Anterior cingulate cortex (tissue), 58 donors: ENCODE measurements at regions not wholly inside any gene's neighbourhood (a gene's known extent, or its start where the extent isn't known, plus 50 kb on each side); places are given as distances from the start of the nearest gene placed in this dataset.
A peak's percentile ranks its signal among the peaks of the same experiment; 100 is the strongest.
"Not testable (repeated sequence)": the region's sequence is repeated elsewhere in the genome, so short reads cannot be mapped to it uniquely, and the experiment has no call there.

Source experiments
- DNase-seq, 58 donors: peaks; one replicate each; lab custom pipeline; 2025; lab: John Stamatoyannopoulos, UW

DNA sequence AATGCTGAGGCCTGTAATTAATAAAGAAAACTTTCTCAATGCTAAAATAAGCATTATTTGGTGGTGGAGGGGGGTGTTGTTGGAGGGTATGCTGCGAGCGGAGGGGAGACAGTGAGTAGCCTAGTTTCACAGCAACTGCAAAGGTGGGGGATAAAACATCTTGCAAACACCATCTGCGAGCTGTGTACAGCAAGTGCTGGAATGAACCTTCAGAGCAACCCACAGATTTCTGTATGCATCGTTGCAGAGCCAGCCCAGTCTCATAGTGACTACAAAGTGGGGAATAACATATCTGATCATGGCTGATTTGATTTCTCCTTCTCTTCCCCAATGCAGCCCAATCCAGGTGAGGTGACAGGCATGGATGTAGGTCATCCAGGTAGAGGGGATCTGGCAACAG, 80.7 kb upstream of the COG2 start:
- DNase-seq, result peak in 12 of 58 donors; percentile 7 to 56 (median 25)

DNA sequence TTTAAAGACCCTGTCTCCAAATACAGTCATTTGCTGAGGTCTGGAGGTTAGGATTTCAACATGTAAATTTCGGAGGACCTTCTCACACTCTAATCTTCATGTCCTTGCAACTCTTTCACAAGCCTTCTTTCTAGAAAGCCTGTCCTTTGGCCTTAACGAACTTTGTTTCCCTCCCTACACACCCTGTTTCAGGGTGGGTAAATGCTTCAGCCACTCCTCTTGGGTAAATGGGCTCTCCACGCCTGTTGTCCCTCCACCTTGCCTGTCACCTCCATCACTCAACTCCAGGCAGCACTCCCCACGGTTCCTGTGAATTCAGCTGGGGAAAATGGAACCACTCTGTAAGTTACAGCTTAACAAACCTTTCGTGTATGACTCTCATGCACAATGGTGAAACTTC, 84.0 kb upstream of the COG2 start:
- no peak for DNase-seq

- no peak for DNase-seq
These were observed 85.8 kb upstream of the COG2 start for GRCh38 chr1:230556453-230556852.

- DNase-seq, result no peak
These were observed 86.5 kb upstream of the COG2 start for GRCh38 chr1:230555814-230556213.

- DNase-seq, result no peak
These were observed 89.4 kb upstream of the COG2 start for GRCh38 chr1:230552880-230553279.

DNA sequence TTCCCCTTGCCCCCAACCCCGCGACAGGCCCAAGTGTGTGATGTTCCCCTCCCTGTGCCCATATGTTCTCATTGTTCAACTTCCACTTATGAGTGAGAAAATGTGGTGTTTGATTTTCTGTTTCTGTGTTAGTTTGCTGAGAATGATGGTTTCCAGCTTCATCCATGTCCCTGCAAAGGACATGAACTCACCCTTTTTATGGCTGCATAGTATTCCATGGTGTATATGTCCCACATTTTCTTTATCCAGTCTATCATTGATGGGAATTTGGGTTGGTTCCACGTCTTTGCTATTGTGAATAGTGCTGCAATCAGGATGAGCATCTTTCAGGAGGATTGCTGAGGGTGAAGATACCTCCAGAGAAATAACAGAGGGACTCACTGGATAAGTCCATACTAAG, 91.3 kb upstream of the COG2 start:
- DNase-seq, result not testable (repeated sequence)

- no peak for DNase-seq
These were observed 91.9 kb upstream of the COG2 start for GRCh38 chr1:230550428-230550827.

- no peak for DNase-seq
These were observed 92.7 kb upstream of the COG2 start for GRCh38 chr1:230549625-230550024.

DNA sequence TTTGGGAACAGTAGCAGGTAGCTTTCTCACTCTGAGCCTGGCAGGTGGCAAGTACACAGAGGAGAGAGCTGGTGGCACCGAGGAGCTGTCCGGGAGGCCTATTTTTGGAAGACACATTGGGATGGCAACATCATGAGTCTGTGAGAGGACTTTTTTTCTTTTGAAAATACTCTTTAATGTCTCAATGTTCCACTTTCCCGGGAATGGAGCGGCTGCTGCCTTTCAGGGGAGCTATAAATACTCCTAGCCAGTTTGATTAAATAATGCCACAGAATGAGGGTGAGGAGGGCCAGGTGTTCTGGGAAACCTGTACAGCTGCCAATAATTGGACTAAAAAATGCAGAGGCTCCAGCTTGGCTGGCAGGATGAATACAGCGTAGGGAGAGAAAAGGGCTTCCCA, 93.3 kb upstream of the COG2 start:
- peak in 14 of 58 donors; percentile 10 to 69 (median 26) for DNase-seq

DNA sequence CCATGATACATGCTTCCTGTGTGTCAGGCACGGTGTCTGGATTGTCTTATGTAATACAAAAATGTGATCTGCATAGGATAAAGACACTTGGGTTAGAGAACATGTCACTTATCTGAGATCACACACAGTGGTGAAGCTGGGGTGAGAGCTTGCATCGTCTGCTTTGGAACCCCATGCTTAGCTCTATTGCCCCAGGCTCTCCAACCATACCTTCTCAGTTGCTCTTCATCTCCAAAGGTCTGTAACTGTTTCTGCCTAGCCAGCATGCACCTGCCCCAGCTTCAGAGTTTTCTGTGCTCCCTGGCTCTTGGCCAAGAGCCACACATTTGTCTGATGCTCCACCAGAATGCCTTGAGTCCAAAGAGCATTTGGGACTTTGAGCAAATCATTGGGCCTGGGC, 93.9 kb upstream of the COG2 start:
- DNase-seq, result no peak

DNA sequence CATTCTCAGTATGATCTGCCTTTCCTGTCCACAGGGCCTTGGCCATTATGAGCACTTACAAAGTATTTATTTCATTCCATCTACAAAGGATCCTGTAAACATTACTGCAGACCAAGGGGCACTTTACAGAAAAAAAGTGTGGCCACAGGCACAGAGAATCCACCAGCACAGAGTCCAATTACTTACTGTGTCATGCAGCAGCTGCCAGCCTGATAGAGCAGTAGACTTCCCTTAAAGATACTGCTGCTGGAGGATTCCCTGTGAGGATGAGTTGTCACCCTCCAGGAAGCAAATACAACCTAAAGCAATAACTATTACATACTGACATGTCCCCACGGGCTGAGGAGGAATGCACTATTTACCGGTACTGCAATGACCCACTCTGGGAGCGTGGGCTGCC, 97.1 kb upstream of the COG2 start:
- DNase-seq, result no peak

DNA sequence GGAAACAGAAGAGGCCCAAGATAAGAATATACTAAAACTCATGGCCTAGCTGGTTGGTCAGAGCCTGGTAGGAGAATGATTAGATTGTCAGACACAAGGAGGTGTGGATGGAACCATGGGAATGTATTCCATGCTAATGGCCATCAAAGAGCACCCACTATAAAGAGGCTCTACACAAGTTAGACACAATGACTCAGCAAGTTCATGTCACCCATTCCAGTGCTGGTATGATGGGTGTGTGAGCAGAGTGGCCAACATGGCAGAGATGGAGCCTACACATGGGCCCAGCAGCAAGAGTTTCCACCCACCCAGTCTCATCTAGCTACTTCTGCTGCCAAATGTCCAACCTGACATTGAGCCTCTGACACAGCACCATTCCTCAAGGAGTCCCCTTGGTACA, 97.5 kb upstream of the COG2 start:
- DNase-seq, result no peak

- DNase-seq, result no peak
These were observed 99.2 kb upstream of the COG2 start for GRCh38 chr1:230543085-230543484.

DNA sequence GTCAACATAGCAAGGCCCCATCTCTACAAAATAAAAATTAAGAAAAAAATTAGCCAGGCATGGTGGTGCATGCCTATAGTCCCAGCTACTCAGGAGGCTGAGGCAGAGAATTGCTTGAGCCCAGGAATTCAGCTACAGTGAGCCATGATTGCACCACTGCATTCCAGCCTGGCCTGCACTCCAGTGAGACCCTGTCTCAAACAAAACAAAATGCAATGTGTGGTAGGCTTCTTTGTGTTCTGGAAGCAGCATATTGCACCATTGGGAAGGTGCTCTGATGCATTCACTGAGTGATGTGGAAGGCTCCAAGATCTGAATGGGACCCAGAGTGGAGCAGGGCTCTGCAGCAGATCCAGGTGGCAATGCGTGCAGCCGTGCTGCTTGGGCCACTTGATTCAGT, 99.6 kb upstream of the COG2 start:
- DNase-seq, result no peak

- DNase-seq, result no peak
These were observed 100.2 kb upstream of the COG2 start for GRCh38 chr1:230542054-230542453.

- peak in 5 of 58 donors; percentile 8 to 52 (median 11) for DNase-seq
These were observed 101.0 kb upstream of the COG2 start for GRCh38 chr1:230541306-230541705.

- no peak for DNase-seq
These were observed 101.7 kb upstream of the COG2 start for GRCh38 chr1:230540421-230541155.

GRCh38 chr1:230537456-230537855, 104.8 kb upstream of the COG2 start:
- DNase-seq, result no peak

GRCh38 chr1:230536641-230537155, 105.6 kb upstream of the COG2 start:
- DNase-seq, result no peak

- no peak for DNase-seq
These were observed 108.1 kb upstream of the COG2 start for GRCh38 chr1:230534224-230534623.

GRCh38 chr1:230531103-230531502, 105.0 kb upstream of the PGBD5 start:
- no peak for DNase-seq

DNA sequence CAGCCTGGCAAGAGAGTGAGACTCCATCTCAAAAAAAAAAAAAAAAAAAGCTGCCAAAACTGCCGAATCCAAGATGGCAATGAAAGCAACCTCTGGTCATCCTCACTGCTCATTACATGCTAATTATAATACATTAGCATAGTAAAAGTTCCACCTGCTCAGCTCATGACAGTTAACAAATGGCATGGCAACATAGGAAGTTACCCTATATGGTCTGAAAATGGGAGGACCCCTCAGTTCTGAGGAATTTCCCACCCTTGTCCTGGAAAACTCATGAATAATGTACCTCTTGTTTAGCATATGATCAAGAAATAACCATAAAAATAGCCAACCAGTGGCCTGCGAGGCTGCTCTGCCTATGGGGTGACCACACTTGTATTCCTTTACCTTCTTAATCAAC, 93.1 kb upstream of the PGBD5 start:
- no peak for DNase-seq

DNA sequence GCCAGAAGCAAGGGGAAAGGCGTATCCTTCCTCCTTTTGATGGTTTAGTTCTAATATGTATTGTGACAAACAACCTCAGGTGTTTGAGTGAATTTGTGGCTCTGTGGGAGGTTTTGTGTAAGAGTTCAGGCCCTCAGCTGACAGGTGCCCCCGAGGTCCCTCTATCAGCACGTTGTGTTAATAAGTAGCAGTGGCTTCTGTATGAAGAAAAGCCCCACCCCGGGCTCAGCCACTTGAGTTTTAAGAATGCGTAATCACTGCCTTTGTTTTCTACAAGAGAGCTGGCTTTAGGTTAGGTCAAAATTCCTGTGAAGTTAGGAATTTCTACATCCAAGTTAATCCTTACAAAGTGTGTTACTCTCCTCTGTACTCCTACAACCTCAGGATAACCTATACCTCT, 92.4 kb upstream of the PGBD5 start:
- no peak for DNase-seq
